DND-41 (cell line): ENCODE measurements at regions not wholly inside any gene's neighbourhood (a gene's known extent, or its start where the extent isn't known, plus 50 kb on each side); places are given as distances from the start of the nearest gene placed in this dataset.

Experiments used
- ATAC-seq: fragments of 200-7000 bp; cut with Tn5 transposase; 3 replicates; pipeline ENCODE4 v1.9.1; 2021; ENCODE audit warnings: low read depth; ENCODE audit not compliant: insufficient read depth
- DNase-seq: peaks from one replicate; pipeline ENCODE4 v3.0.0-alpha.2; 2020
- H2AFZ ChIP-seq: 2 replicates; pipeline ENCODE4 v1.6.0; 2012; ENCODE audit warnings: low read depth, low read length
- H3K27ac ChIP-seq: 2 replicates; pipeline ENCODE4 v1.5.1; 2012; ENCODE audit warnings: low read length, inconsistent platforms
- H3K27me3 ChIP-seq: fragments of 200-600 bp; sonication (generic); 2 replicates; pipeline ENCODE4 v1.6.0; 2012; ENCODE audit warnings: low read length, mild to moderate bottlenecking, inconsistent platforms; ENCODE audit not compliant: insufficient read depth, poor library complexity
- H3K36me3 ChIP-seq: 2 replicates; pipeline ENCODE4 v1.5.1; 2012; ENCODE audit warnings: low read length, inconsistent platforms; ENCODE audit not compliant: insufficient read depth
- H3K4me1 ChIP-seq: 2 replicates; pipeline ENCODE4 v1.5.1; 2012; ENCODE audit warnings: mild to moderate bottlenecking, low read length; ENCODE audit not compliant: insufficient read depth
- H3K4me2 ChIP-seq: 2 replicates; pipeline ENCODE4 v1.6.0; 2012; ENCODE audit warnings: mild to moderate bottlenecking, moderate library complexity, low read length, inconsistent platforms; ENCODE audit not compliant: insufficient read depth
- H3K4me3 ChIP-seq, 2 experiments: fragments of 200-600 bp in 1 of 2; shearing (Covaris generic) in 1 of 2; 2 replicates each; pipeline ENCODE4 v1.5.1; 2012 to 2016; ENCODE audit warnings: inconsistent platforms in 2 of 2, low read length in 2 of 2, mild to moderate bottlenecking in 2 of 2, low read depth in 1 of 2, moderate library complexity in 1 of 2
- H3K79me2 ChIP-seq: 2 replicates; pipeline ENCODE4 v1.6.0; 2012; ENCODE audit warnings: low read length, inconsistent platforms; ENCODE audit not compliant: insufficient read depth
- H3K9ac ChIP-seq: 2 replicates; pipeline ENCODE4 v1.6.0; 2012; ENCODE audit warnings: low read depth, mild to moderate bottlenecking, inconsistent platforms, low read length, moderate library complexity
- H3K9me3 ChIP-seq: 2 replicates; pipeline ENCODE4 v1.5.1; 2012; ENCODE audit warnings: low read length, moderate library complexity, mild to moderate bottlenecking, inconsistent platforms; ENCODE audit not compliant: insufficient read depth, severe bottlenecking
- H4K20me1 ChIP-seq: 2 replicates; pipeline ENCODE4 v1.6.0; 2012; ENCODE audit warnings: low read length; ENCODE audit not compliant: insufficient read depth
- EZH2 ChIP-seq: IDR thresholded peaks from 3 replicates; pipeline ENCODE4 v1.6.1; 2012; ENCODE audit warnings: borderline replicate concordance, low read depth, mild to moderate bottlenecking, moderate library complexity, low read length, inconsistent platforms; ENCODE audit not compliant: severe bottlenecking
- TF ChIP-seq, protein P1 (sequence below): IDR thresholded peaks from 2 replicates; pipeline ENCODE4 v1.5.1; 2012; ENCODE audit warnings: borderline replicate concordance, low read length, moderate library complexity, mild to moderate bottlenecking; ENCODE audit not compliant: poor library complexity, severe bottlenecking; ENCODE audit errors: extremely low read depth

DNA sequence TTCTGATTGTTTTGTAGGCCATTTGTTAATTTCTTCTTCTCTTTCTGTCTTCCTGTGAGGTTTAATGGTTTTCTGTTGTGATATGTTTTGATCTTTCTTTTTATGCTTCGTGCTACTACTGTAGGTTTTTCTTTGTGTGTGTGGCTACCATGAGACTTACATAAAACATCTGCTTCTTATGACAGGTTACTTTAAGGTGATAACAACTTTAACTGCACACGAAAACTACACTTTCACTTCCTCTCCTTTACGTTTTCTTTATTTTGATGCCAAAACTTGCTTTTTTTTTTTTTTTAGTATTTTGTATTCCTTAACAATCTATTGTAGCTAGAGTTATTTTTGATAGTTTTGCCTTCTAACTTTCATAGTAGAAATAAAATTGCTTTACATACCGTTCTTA, 691.3 kb downstream of the TSN start:
- Histone ChIP-seq H3K27ac (no peak overlapping the region), H3K9me3 (no peaks in the 10 kb centered on the region), H3K9ac (no peak overlapping the region), H3K27me3 (no peaks in the 10 kb centered on the region), H3K79me2 (no peaks in the 10 kb centered on the region), H3K4me1 (no peaks in the 10 kb centered on the region), H3K36me3 (no peaks in the 10 kb centered on the region), H4K20me1 (no peaks in the 10 kb centered on the region), H2AFZ (no peak overlapping the region), H3K4me3 (no peak overlapping the region), H3K4me2 (no peak overlapping the region)
- TF ChIP-seq, protein P1, sequence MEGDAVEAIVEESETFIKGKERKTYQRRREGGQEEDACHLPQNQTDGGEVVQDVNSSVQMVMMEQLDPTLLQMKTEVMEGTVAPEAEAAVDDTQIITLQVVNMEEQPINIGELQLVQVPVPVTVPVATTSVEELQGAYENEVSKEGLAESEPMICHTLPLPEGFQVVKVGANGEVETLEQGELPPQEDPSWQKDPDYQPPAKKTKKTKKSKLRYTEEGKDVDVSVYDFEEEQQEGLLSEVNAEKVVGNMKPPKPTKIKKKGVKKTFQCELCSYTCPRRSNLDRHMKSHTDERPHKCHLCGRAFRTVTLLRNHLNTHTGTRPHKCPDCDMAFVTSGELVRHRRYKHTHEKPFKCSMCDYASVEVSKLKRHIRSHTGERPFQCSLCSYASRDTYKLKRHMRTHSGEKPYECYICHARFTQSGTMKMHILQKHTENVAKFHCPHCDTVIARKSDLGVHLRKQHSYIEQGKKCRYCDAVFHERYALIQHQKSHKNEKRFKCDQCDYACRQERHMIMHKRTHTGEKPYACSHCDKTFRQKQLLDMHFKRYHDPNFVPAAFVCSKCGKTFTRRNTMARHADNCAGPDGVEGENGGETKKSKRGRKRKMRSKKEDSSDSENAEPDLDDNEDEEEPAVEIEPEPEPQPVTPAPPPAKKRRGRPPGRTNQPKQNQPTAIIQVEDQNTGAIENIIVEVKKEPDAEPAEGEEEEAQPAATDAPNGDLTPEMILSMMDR, result no peak
- TF ChIP-seq EZH2, result no peak
- no peak for DNase-seq
- ATAC-seq, result no peak

DNA sequence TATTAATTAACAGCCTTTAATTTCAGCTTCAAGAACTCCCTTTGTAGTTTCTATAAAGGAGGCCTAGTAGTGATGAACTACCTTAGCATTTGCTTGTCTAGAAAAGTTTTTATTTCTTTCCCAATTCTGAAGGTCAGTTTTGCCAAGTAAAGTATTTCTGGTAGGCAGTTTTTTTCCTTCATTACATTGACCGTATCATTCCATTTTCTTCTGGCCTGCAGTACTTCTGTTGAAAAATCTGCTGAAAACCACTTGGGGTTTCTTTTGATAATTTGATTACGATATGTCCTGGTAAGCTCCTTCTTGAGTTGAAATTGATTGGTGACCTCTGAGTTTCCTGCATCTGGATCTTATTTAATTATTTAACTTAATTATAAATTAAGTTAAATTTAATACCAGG, 691.8 kb downstream of the TSN start:
- Histone ChIP-seq H3K9ac (no peak overlapping the region), H3K4me3 (no peak overlapping the region), H3K79me2 (no peaks in the 10 kb centered on the region), H2AFZ (no peak overlapping the region), H3K36me3 (no peaks in the 10 kb centered on the region), H3K27me3 (no peaks in the 10 kb centered on the region), H3K4me1 (no peaks in the 10 kb centered on the region), H4K20me1 (no peaks in the 10 kb centered on the region), H3K27ac (no peak overlapping the region), H3K4me2 (no peak overlapping the region), H3K9me3 (no peaks in the 10 kb centered on the region)
- no peak for TF ChIP-seq EZH2
- TF ChIP-seq, protein P1, result no peak
- ATAC-seq (no peak), DNase-seq (no peak)

DNA sequence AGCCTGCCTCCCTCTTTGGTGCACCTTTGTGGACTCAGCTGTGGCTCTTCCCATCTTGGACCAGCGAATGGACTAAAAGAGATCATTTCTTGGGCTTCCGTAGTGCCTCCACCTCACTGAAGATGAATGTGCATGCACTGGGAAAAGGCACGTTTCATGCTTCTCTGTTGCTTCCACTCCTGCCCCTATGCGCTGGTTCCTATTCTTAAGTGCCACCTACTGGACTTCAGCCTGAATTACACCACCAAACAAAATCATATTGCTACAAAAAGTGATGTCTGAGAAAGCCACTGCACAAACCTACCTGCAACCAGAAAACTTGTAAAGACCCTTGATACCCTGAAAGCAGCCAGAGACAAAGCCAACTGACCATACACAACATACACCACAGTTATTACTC, 695.6 kb downstream of the TSN start:
- no peak for TF ChIP-seq EZH2
- TF ChIP-seq, protein P1, result peak; percentile 72
- DNase-seq (peak; percentile 10), ATAC-seq (peak; percentile 49; the same call in 1 of the 3 replicates)

DNA sequence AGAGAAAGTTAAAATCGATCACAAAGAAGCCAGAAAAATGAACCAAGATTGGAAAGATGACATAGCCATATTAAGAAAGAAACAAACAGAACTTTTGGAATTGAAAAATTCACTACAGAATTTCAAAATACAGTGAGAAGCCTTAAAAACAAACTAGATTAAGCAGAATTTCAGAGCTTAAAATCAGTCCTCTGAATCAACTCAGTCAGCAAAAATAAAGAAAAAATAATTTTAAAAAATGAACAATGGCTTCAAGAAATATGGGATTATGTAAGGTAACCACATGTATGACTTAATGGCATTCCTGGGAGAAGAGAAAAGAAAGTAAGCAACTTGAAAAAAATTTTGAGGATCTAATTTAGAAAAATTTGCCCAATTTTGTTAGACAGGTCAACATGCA, 696.2 kb downstream of the TSN start:
- no peak for ATAC-seq
- no peak for TF ChIP-seq EZH2
- TF ChIP-seq, protein P1, result no peak
- Histone ChIP-seq H3K27me3 (no peaks in the 10 kb centered on the region), H3K9ac (no peak overlapping the region), H3K4me2 (no peak overlapping the region), H4K20me1 (no peaks in the 10 kb centered on the region), H3K4me3 (no peak overlapping the region), H3K4me1 (no peaks in the 10 kb centered on the region), H2AFZ (no peak overlapping the region), H3K79me2 (no peaks in the 10 kb centered on the region), H3K9me3 (no peaks in the 10 kb centered on the region), H3K36me3 (no peaks in the 10 kb centered on the region), H3K27ac (no peak overlapping the region)
- no peak for DNase-seq

More for the DNA sequence above, 695.6 kb downstream of the TSN start:
- Histone ChIP-seq H3K27ac (no peak overlapping the region), H3K79me2 (no peaks in the 10 kb centered on the region), H3K4me3 (no peak overlapping the region), H3K4me2 (no peak overlapping the region), H3K4me1 (no peaks in the 10 kb centered on the region), H3K27me3 (no peaks in the 10 kb centered on the region), H3K36me3 (no peaks in the 10 kb centered on the region), H3K9ac (no peak overlapping the region), H4K20me1 (no peaks in the 10 kb centered on the region), H3K9me3 (no peaks in the 10 kb centered on the region), H2AFZ (no peak overlapping the region)
